K562 (cell line): ENCODE measurements at regions not wholly inside any gene's neighbourhood (a gene's known extent, or its start where the extent isn't known, plus 50 kb on each side); places are given as distances from the start of the nearest gene placed in this dataset.

Experiments
- EP300 ChIP-seq: IDR thresholded peaks from 2 replicates; pipeline ENCODE4 v1.6.1; 2012; ENCODE audit warnings: low read length, improper control_type of control experiment
- SRSF9 ChIP-seq: fragments of 200-400 bp; formaldehyde crosslinking; IDR thresholded peaks from 2 replicates; pipeline ENCODE4 v1.6.1; 2017; ENCODE audit warnings: low read depth, low read length, borderline replicate concordance
- TF ChIP-seq, protein P1 (sequence below): fragments of 450-650 bp; IDR thresholded peaks from 2 replicates; pipeline ENCODE4 v1.6.1; 2018; ENCODE audit not compliant: partially characterized antibody

GRCh38 chr14:40694023-40694422 lies 912.7 kb upstream of the LRFN5 start:
- no peak for TF ChIP-seq EP300
- TF ChIP-seq, protein P1, sequence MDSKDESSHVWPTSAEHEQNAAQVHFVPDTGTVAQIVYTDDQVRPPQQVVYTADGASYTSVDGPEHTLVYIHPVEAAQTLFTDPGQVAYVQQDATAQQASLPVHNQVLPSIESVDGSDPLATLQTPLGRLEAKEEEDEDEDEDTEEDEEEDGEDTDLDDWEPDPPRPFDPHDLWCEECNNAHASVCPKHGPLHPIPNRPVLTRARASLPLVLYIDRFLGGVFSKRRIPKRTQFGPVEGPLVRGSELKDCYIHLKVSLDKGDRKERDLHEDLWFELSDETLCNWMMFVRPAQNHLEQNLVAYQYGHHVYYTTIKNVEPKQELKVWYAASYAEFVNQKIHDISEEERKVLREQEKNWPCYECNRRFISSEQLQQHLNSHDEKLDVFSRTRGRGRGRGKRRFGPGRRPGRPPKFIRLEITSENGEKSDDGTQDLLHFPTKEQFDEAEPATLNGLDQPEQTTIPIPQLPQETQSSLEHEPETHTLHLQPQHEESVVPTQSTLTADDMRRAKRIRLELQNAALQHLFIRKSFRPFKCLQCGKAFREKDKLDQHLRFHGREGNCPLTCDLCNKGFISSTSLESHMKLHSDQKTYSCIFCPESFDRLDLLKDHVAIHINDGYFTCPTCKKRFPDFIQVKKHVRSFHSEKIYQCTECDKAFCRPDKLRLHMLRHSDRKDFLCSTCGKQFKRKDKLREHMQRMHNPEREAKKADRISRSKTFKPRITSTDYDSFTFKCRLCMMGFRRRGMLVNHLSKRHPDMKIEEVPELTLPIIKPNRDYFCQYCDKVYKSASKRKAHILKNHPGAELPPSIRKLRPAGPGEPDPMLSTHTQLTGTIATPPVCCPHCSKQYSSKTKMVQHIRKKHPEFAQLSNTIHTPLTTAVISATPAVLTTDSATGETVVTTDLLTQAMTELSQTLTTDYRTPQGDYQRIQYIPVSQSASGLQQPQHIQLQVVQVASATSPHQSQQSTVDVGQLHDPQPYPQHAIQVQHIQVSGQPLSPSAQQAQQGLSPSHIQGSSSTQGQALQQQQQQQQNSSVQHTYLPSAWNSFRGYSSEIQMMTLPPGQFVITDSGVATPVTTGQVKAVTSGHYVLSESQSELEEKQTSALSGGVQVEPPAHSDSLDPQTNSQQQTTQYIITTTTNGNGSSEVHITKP, result no peak
- no peak for TF ChIP-seq SRSF9
